ENCODE measurements at regions not wholly inside any gene's neighbourhood (a gene's known extent, or its start where the extent isn't known, plus 50 kb on each side); places are given as distances from the start of the nearest gene placed in this dataset.

- DNase-seq: no peak
Measured at GRCh38 chr2:14303366-14304115, 329.0 kb upstream of the LRATD1 start.

GRCh38 chr2:14304326-14304725, 328.2 kb upstream of the LRATD1 start:
- no peak for DNase-seq

- no peak for DNase-seq
Measured at GRCh38 chr2:14306268-14306861, 326.2 kb upstream of the LRATD1 start.

GRCh38 chr2:14313341-14313740, 319.2 kb upstream of the LRATD1 start:
- no peak for DNase-seq

- DNase-seq: no peak
Measured at GRCh38 chr2:14316594-14316993, 315.9 kb upstream of the LRATD1 start.

GRCh38 chr2:14321357-14321756, 311.2 kb upstream of the LRATD1 start:
- no peak for DNase-seq

GRCh38 chr2:14322306-14322705, 310.2 kb upstream of the LRATD1 start:
- no peak for DNase-seq

GRCh38 chr2:14324308-14324707, 308.2 kb upstream of the LRATD1 start:
- no peak for DNase-seq

- DNase-seq: no peak
Measured at GRCh38 chr2:14330884-14331283, 301.6 kb upstream of the LRATD1 start.

GRCh38 chr2:14336759-14337382, 295.6 kb upstream of the LRATD1 start:
- DNase-seq: no peak

GRCh38 chr2:14340703-14341102, 291.8 kb upstream of the LRATD1 start:
- DNase-seq: no peak

GRCh38 chr2:14342313-14342712, 290.2 kb upstream of the LRATD1 start:
- DNase-seq: no peak

GRCh38 chr2:14344355-14344754, 288.2 kb upstream of the LRATD1 start:
- no peak for DNase-seq

GRCh38 chr2:14348247-14348646, 284.3 kb upstream of the LRATD1 start:
- no peak for DNase-seq

- DNase-seq: no peak
Measured at GRCh38 chr2:14350856-14351255, 281.7 kb upstream of the LRATD1 start.

- DNase-seq: no peak
Measured at GRCh38 chr2:14352067-14352466, 280.4 kb upstream of the LRATD1 start.

- no peak for DNase-seq
Measured at GRCh38 chr2:14354231-14354630, 278.3 kb upstream of the LRATD1 start.

GRCh38 chr2:14355102-14355501, 277.4 kb upstream of the LRATD1 start:
- no peak for DNase-seq

GRCh38 chr2:14358339-14358738, 274.2 kb upstream of the LRATD1 start:
- DNase-seq: no peak

GRCh38 chr2:14358774-14359173, 273.7 kb upstream of the LRATD1 start:
- no peak for DNase-seq

- no peak for DNase-seq
Measured at GRCh38 chr2:14363137-14363536, 269.4 kb upstream of the LRATD1 start.

GRCh38 chr2:14363976-14364375, 268.5 kb upstream of the LRATD1 start:
- no peak for DNase-seq

GRCh38 chr2:14364471-14364870, 268.0 kb upstream of the LRATD1 start:
- DNase-seq: no peak

- DNase-seq: no peak
Measured at GRCh38 chr2:14385043-14385442, 247.5 kb upstream of the LRATD1 start.

Data from effector CD4-positive, alpha-beta T cell (primary cell).